Epithelial cell of esophagus (primary cell): ENCODE measurements at regions not wholly inside any gene's neighbourhood (a gene's known extent, or its start where the extent isn't known, plus 50 kb on each side); places are given as distances from the start of the nearest gene placed in this dataset.

Experiments
- DNase-seq: peaks from one replicate; pipeline ENCODE4 v3.0.0; 2010; ENCODE audit warnings: low read depth
- H3K4me3 ChIP-seq: 2 replicates; pipeline ENCODE4 v1.5.1; 2011; ENCODE audit warnings: mild to moderate bottlenecking, low read length, control low read depth
- TF ChIP-seq, protein P1 (sequence below): IDR thresholded peaks from 2 replicates; pipeline ENCODE4 v1.5.1; 2011; ENCODE audit warnings: low read depth, mild to moderate bottlenecking, low read length, control low read depth, inconsistent platforms; ENCODE audit not compliant: insufficient read depth; ENCODE audit errors: missing control alignments

DNA sequence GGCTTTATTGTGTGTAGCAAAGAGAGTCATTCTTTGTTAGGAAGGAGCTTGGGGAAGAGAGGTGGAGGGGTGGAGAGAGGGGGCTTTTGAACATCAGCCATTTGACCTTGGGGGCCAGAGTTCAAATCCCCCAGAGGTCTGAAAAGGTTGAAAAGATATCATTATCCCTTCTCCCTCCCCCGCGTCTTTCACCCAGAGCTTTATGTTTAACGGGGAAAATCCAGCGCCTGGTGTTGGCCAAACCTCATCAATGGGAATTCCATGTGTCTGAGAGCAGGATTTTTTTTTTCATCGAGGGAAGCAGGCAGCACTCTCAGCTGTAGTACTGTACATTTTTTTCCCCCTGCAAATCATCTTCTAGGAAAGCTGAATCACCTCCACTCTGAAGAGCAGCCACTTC, 122.4 kb upstream of the HSD17B12 start:
- no peak overlapping the region for H3K4me3 ChIP-seq
- DNase-seq: no peak
- TF ChIP-seq, protein P1, sequence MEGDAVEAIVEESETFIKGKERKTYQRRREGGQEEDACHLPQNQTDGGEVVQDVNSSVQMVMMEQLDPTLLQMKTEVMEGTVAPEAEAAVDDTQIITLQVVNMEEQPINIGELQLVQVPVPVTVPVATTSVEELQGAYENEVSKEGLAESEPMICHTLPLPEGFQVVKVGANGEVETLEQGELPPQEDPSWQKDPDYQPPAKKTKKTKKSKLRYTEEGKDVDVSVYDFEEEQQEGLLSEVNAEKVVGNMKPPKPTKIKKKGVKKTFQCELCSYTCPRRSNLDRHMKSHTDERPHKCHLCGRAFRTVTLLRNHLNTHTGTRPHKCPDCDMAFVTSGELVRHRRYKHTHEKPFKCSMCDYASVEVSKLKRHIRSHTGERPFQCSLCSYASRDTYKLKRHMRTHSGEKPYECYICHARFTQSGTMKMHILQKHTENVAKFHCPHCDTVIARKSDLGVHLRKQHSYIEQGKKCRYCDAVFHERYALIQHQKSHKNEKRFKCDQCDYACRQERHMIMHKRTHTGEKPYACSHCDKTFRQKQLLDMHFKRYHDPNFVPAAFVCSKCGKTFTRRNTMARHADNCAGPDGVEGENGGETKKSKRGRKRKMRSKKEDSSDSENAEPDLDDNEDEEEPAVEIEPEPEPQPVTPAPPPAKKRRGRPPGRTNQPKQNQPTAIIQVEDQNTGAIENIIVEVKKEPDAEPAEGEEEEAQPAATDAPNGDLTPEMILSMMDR: no peak

DNA sequence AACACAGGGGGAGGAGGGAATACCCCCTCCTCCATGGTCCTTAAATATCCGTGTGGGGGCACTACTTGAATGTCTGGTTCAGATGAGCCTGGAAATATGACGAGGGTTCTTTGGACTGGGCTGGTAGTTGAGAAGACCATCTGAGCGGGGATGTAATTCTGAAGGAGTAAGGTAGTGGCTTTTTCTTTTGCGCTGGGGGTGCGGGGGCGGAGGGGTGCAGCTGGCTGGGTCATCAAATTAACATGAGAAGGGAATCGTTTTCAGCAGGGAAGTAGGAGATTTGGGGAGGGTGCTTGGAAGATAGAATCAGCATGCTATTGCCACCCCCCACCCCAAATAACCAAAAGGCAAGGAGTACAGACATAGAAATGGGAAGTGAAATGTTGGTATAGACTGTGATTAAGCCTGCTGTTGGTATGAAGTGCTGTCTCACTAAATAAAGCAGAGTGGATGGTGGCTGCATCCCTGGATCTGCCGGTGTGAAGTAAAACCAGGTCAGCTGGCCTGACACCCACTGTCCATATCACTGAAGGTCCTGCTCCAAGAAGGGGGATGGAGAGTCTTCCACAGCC, 121.9 kb upstream of the HSD17B12 start:
- H3K4me3 ChIP-seq: no peak overlapping the region
- no peak for DNase-seq
- TF ChIP-seq, protein P1: no peak

GRCh38 chr11:43561832-43562231, 118.7 kb upstream of the HSD17B12 start:
- TF ChIP-seq, protein P1: no peak
- no peak overlapping the region for H3K4me3 ChIP-seq
- DNase-seq: no peak

GRCh38 chr11:43567396-43567975, 113.1 kb upstream of the HSD17B12 start:
- H3K4me3 ChIP-seq: no peak overlapping the region
- TF ChIP-seq, protein P1: peak; percentile 80
- peak; percentile 65 for DNase-seq

DNA sequence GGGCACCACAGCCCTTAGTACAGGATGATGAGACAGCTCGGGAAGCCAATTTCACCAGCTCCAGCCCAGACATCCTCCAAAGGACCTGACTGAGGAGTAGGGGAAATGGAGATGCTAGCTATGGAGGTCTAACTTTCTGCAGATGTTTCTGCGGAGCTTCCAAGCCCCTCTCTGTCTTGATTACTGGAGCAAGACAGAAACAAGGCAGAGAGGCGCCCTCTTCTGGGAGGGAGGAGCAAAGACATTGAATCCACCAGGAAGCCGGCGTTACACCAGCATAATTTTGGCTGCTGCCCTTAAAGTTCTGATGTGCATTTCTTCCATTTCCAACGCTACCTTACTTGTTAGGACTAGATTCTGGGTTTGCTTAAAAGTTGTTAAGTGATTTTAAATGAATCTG, 107.3 kb upstream of the HSD17B12 start:
- TF ChIP-seq, protein P1: peak; percentile 68
- peak; percentile 48 for DNase-seq
- H3K4me3 ChIP-seq: no peak overlapping the region

DNA sequence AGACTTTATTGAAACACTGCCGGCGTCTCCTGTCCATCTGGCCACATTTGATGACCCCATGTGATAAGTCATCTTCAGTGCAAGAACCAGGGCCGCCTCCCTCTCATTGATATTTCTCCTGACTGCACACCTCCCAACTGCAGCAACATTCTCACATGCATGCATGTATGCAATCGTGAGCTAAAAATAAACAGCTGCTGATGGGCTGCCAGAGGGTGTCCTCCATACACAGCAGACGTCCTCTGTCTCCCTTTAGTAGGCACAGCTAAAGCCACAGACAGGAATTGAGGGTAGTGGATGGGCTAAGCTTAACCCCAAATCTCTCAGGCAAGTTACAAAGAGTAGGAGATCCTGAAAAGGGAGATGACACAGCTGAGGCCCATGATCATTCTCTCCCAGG, 106.7 kb upstream of the HSD17B12 start:
- no peak for DNase-seq
- no peak overlapping the region for H3K4me3 ChIP-seq
- TF ChIP-seq, protein P1: no peak

GRCh38 chr11:43574411-43574810, 106.1 kb upstream of the HSD17B12 start:
- DNase-seq: no peak
- TF ChIP-seq, protein P1: no peak
- no peak overlapping the region for H3K4me3 ChIP-seq
